GM13977 (cell line): ENCODE measurements at regions not wholly inside any gene's neighbourhood (a gene's known extent, or its start where the extent isn't known, plus 50 kb on each side); places are given as distances from the start of the nearest gene placed in this dataset.

ENCODE experiments used
- DNase-seq: peaks from one replicate; pipeline ENCODE4 v3.0.0; 2012; ENCODE audit warnings: low spot score
- CTCF ChIP-seq: IDR thresholded peaks from 2 replicates; pipeline ENCODE4 v1.5.1; 2012; ENCODE audit warnings: mild to moderate bottlenecking, control low read depth; ENCODE audit not compliant: insufficient read depth; ENCODE audit errors: extremely low read depth, missing control alignments
- in situ Hi-C: fragments of 300-500 bp; cut with MboI; formaldehyde crosslinking; loops from one replicate; pipeline ENCODE4 v1.12.0; 2022; ENCODE audit warnings: low sequenced_read_pairs, low pct_unique_long_range_greater_than_20kb, mixed read lengths, inconsistent platforms; ENCODE audit not compliant: unreplicated experiment

GRCh38 chr13:50326811-50327210 lies 311.6 kb downstream of the KCNRG start:
- in situ Hi-C loops: no loop called here

GRCh38 chr13:50334115-50334778 lies 319.0 kb downstream of the KCNRG start:
- DNase-seq: no peak
- in situ Hi-C loops: no loop called here
- no peak for TF ChIP-seq CTCF

More at GRCh38 chr13:50326811-50327210, 311.6 kb downstream of the KCNRG start:
- no peak for TF ChIP-seq CTCF
- no peak for DNase-seq

GRCh38 chr13:50334944-50335343 lies 319.7 kb downstream of the KCNRG start:
- no peak for DNase-seq
- no peak for TF ChIP-seq CTCF
- in situ Hi-C loops: no loop called here

GRCh38 chr13:50339271-50339670 lies 324.0 kb downstream of the KCNRG start:
- in situ Hi-C loops: no loop called here
- DNase-seq: no peak
- no peak for TF ChIP-seq CTCF

- in situ Hi-C loops: no loop called here
- TF ChIP-seq CTCF: no peak
- DNase-seq: no peak
Observed at GRCh38 chr13:50340146-50340545, 324.9 kb downstream of the KCNRG start.

GRCh38 chr13:50340551-50341287 lies 325.5 kb downstream of the KCNRG start:
- in situ Hi-C loops: no loop called here
- DNase-seq: no peak
- TF ChIP-seq CTCF: no peak
